SKM-1 treated with dmso at 0.1 percent for 144 hours (cell line): ENCODE measurements at regions not wholly inside any gene's neighbourhood (a gene's known extent, or its start where the extent isn't known, plus 50 kb on each side); places are given as distances from the start of the nearest gene placed in this dataset.

Experiments used
- DNase-seq: peaks from one replicate; lab custom pipeline; 2025; ENCODE audit not compliant: unreplicated experiment; lab: John Stamatoyannopoulos, UW

- no peak for DNase-seq
Observed at GRCh38 chr2:199707593-199708185, 143.3 kb downstream of the FTCDNL1 start.

- no peak for DNase-seq
Observed at GRCh38 chr2:199705538-199705937, 145.5 kb downstream of the FTCDNL1 start.

GRCh38 chr2:199704358-199705238 lies 146.4 kb downstream of the FTCDNL1 start:
- DNase-seq: peak; percentile 40

- DNase-seq: no peak
Observed at GRCh38 chr2:199703199-199703598, 147.8 kb downstream of the FTCDNL1 start.

GRCh38 chr2:199697469-199697868 lies 153.5 kb downstream of the FTCDNL1 start:
- no peak for DNase-seq

- no peak for DNase-seq
Observed at GRCh38 chr2:199696048-199696447, 154.9 kb downstream of the FTCDNL1 start.

GRCh38 chr2:199693861-199694260 lies 157.1 kb downstream of the FTCDNL1 start:
- no peak for DNase-seq

- DNase-seq: no peak
Observed at GRCh38 chr2:199692489-199692888, 158.5 kb downstream of the FTCDNL1 start.

GRCh38 chr2:199690225-199690624 lies 160.8 kb downstream of the FTCDNL1 start:
- no peak for DNase-seq

- no peak for DNase-seq
Observed at GRCh38 chr2:199685669-199686068, 165.3 kb downstream of the FTCDNL1 start.

GRCh38 chr2:199684832-199685231 lies 166.2 kb downstream of the FTCDNL1 start:
- no peak for DNase-seq

GRCh38 chr2:199684168-199684567 lies 166.8 kb downstream of the FTCDNL1 start:
- no peak for DNase-seq

GRCh38 chr2:199682001-199682400 lies 169.0 kb downstream of the FTCDNL1 start:
- no peak for DNase-seq

- no peak for DNase-seq
Observed at GRCh38 chr2:199680482-199680881, 170.5 kb downstream of the FTCDNL1 start.

- no peak for DNase-seq
Observed at GRCh38 chr2:199679883-199680282, 171.1 kb downstream of the FTCDNL1 start.

- DNase-seq: no peak
Observed at GRCh38 chr2:199677881-199678280, 173.1 kb downstream of the FTCDNL1 start.

GRCh38 chr2:199668645-199669044 lies 182.3 kb downstream of the FTCDNL1 start:
- DNase-seq: no peak

GRCh38 chr2:199663157-199663556 lies 187.8 kb downstream of the FTCDNL1 start:
- DNase-seq: peak; percentile 12

- no peak for DNase-seq
Observed at GRCh38 chr2:199662255-199662654, 188.7 kb downstream of the FTCDNL1 start.

- DNase-seq: no peak
Observed at GRCh38 chr2:199660167-199660566, 190.8 kb downstream of the FTCDNL1 start.

GRCh38 chr2:199659207-199659606 lies 191.8 kb downstream of the FTCDNL1 start:
- DNase-seq: no peak

GRCh38 chr2:199646439-199646838 lies 188.7 kb upstream of the SATB2 start:
- no peak for DNase-seq
